ENCODE measurements at regions not wholly inside any gene's neighbourhood (a gene's known extent, or its start where the extent isn't known, plus 50 kb on each side); places are given as distances from the start of the nearest gene placed in this dataset.
"Not testable (repeated sequence)": the region's sequence is repeated elsewhere in the genome, so short reads cannot be mapped to it uniquely, and the experiment has no call there.

- DNase-seq: no peak
These were observed 243.7 kb upstream of the RREB1 start for GRCh38 chr6:6863970-6864639.

DNA sequence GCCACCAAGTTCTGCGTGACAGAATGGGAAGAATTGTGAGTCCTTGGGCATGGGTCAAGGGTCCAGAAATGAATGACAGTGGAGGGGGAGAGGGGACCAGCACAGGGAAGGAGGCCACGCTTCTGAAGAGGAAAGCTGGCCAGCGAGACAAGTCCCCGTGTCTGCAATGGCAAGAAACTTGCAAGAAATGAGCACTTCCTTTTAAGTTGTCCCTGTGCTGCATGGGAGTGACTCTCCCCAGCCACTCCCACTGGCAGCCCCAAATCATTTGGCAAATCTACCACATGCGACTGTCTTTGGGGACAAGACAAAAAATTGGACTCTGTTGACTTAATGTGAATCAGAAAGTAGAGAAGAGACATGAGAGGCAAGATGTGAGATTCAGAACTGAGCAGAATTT lies 242.2 kb upstream of the RREB1 start:
- DNase-seq: no peak

DNA sequence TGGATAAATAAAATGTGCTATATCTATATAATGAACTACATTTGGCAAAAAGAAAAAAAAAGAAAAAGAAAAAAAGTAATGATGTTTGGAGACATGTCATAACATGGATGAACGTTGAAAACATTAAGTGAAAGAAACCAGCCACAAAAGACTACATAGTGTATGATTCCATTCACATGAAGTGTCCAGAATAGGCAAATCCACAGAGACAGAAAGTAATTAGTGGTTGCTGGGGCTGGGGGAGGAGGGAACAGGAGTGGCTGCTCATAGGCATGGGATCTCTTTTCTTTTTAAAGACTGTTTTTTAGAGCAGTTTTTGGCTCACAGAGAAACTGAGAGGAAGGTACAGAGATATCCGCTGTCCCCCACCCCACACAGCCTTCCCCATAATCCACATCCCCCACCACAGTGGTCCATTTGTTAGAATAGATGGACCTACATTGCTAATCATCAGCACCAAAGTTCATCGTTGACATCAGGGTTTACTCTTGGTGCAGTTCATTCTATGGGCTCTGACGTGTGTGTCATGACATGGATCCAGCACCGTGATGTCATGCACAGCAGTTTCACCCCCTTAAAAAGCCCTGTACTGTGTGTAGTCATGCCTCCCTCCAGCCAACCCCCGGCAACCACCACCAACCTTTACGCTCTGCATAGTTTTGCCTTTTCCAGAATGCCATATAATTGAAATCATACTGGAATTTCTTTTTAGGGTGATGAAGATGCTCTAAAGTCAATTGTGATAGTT lies 240.9 kb upstream of the RREB1 start:
- DNase-seq: no peak

DNA sequence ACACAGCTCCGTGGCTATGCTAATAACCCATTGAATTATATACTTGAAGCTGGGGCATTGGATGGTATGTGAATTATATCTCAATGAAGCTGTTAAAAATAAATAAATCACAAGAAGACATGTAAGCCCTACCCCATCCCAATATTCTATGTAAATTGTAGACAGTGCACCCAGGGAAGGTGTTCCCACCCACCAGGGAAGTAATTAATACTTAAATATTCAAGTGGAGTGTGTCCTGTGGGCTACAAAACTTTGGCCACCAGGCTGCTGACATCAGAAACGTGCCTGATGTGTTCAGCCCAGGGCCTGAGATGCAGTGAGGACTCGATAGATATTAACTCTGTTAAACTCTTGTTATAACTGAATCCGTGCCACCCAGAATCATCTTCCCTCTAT lies 240.4 kb upstream of the RREB1 start:
- no peak for DNase-seq

DNA sequence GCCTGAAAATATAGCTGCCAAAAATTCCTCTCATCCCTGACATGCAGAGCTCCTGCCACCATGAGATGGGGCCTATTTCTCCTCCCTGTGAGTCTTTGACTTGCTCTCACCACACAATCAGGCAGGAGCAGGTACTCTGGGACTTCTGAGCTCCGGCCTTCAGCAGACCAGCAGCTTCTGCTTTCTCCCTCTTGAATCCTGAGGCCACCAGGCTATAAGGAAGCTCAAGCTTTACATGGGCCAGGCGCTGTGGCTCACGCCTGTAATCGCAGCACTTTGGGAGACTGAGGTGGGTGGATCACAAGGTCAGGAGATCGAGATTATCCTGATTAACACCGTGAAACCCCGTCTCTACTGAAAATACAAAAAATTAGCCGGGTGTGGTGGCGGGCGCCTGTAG lies 238.7 kb upstream of the RREB1 start:
- no peak for DNase-seq

GRCh38 chr6:6870921-6871320 lies 236.8 kb upstream of the RREB1 start:
- no peak for DNase-seq

- DNase-seq: no peak
These were observed 235.1 kb upstream of the RREB1 start for GRCh38 chr6:6872459-6873344.

- DNase-seq: no peak
These were observed 234.0 kb upstream of the RREB1 start for GRCh38 chr6:6873778-6874177.

DNA sequence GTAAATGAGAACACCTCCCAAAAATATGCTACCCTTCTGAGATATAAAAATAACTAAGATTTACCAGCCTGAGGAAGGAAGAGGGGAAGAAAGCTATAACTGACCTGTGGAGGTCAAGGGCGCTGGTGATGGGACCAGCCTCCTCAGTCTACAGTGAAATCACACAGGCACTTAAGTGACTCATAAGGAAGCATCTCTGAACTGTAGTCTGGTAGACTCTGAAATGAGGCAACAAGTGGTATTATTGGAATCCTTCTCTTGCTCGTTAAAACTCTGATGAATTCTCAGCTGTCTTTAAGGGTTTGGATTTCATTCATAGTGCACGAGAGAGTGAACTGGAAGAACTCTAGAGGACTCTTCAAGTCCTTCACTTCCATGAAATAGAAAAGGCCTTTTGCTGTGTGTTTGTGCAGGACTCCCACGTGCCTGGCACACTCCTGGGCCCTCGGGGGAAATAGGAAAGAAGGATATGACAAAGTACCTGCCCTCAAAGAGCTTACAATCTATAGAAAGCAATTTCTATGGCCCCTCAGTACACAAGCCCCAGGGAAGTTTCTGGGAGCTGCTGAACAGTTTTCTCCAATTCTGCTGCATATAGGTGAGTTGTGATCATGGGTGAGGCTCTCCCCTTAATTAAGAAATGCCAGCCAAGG lies 231.8 kb upstream of the RREB1 start:
- DNase-seq: no peak

GRCh38 chr6:6877792-6878191 lies 230.0 kb upstream of the RREB1 start:
- not testable (repeated sequence) for DNase-seq

- DNase-seq: no peak
These were observed 228.7 kb upstream of the RREB1 start for GRCh38 chr6:6878887-6879585.

DNA sequence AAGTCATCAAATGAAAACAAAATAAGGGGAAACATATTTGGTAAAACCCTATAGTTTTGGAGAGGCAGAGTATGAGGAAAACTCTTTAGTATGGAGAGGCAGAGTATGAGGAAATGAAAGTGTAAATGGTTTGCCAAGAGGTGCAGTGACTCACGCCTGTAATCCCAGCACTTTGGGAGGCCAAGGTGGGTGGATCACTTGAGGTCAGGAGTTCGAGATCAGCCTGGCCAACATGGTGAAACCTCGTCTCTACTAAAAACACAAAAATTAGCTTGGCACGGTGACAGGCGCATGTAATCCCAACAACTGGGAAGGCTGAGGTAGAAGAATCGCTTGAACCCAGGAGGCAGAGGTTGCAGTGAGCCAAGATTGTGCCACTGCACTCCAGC lies 228.2 kb upstream of the RREB1 start:
- DNase-seq: not testable (repeated sequence)

- no peak for DNase-seq
These were observed 226.9 kb upstream of the RREB1 start for GRCh38 chr6:6880745-6881437.

DNA sequence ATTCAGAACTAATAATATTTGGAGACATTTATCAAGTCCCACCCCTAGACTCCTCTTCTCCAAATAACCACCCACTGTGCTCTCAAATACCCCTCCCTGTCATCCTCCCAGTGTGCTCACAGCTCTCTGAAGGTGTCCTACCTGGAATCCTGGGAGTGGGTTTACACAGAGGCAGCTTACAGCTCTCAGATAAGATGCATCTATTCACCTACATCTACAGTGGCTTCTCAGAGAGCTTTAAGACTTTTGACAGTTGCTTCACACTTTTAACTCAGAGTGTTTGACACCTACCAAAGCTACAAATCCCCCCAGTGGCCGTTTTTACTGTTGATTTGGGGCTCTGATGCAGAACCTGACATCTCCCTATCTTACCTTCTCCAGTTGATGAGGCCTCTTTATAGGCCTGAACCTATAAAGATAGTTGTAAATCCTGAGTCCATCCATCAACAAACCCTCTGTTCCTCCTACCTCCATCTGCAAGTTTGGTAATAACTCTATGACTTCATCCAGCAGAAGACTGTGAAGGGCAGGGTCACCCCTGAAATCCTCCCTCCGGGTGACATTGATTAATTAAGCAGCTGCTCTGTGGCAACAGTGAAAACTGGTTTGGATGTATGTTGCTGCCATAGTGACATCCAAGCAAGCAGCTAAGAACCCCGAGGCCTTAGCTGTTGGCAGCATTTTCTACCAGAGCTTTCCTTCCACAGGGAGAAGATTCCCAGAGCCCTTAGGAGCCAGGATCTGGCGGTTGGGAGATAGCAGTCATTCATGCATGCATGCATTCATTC lies 226.1 kb upstream of the RREB1 start:
- no peak for DNase-seq

DNA sequence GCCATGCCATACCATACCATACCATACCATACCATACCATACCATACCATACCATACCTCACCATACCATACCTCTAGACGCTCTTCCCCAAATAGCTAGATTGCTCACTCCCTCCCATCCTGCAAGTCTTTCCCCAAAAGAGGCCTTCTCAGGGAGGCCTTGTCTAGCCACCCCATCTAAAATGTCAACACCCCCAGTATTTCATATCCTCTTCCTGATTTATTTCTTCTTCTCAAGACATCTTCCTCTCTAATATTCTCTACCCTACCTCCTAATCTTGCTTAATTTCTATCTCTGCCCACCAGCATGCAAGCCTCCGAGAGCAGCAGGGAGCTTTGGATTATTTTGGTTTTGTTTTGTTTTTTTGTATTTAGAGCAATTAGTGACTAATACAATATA lies 225.2 kb upstream of the RREB1 start:
- no peak for DNase-seq

GRCh38 chr6:6883011-6883410 lies 224.8 kb upstream of the RREB1 start:
- DNase-seq: no peak

DNA sequence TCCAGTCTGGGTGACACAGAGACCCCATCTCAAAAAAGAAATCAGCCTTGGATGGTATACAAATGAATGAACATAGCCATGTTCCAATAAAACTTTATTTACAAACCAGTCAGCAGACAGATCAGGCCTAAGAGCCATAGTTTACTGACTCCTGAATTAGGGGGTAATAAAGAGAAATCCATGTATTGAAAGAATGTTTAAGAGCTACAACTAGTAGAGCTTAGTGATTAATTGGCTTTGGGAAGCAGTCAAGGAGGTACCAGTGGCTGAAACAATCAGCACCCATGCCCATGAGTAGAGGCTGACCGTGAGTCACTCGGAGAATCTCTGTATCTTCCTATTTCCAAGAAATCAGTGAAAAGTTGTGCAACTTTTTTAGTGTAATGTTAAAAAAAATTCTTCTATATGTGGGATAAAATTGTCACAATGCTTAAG lies 223.6 kb upstream of the RREB1 start:
- DNase-seq: no peak

DNA sequence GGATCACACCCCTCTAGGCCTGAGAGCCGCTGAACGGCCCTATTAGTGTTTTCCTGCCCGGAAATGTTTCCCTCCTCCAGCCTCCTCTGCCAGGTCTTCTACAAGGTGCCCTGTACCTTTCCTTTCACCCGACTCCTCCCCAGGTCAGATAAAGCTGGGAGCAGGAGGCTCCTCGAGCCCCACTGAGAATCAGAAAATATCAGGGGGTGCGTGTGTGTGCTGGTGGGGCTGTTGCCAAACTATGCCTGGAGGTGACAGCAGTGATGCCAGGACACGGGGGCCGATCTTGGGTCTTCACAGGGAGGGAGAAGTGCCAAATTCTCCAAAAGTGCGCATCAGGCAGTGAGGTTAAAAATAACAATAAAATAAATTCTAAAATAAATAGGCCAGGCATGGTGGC lies 222.8 kb upstream of the RREB1 start:
- DNase-seq: no peak

DNA sequence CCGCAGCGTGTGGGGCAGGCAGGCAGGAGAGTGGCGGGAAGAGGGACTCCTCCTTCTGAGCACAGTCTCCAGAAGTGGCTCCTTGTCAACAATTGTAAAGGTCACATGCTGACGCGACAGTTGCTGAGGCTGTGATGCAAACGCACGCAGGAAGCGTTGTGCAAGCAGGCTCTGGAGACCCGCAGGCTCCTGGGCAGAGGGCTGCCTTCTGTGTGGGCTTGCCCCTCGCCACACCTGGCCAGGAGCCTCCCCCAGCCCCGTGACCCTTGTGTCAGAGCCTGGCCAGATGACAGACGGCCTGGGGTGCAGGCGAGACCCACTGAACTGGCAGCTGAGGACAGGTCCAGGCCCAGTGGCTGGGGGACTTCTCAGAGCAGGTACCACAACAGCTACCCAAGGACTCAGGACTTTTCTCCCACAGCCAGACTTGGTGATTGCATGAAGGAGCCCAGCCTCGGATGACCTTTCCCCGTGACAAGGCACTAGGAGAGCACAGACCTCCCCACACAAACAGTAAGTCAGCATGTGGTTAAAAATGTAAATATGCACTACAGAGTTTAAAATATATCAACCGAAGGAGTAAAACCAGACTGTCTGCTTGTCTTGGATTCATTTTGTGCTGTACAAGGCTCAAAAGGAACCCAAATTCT lies 222.1 kb upstream of the RREB1 start:
- peak in 1 of 2 donors; percentile 37 for DNase-seq
